Liver (tissue), 8 donors: ENCODE measurements at regions not wholly inside any gene's neighbourhood (a gene's known extent, or its start where the extent isn't known, plus 50 kb on each side); places are given as distances from the start of the nearest gene placed in this dataset.

Experiments
- DNase-seq: peaks from one replicate; pipeline ENCODE4 v3.0.0-alpha.2; 2017; ENCODE audit warnings: low spot score
- H3K27ac ChIP-seq, 2 donors: one replicate each; pipeline ENCODE4 v1.7.0; 2013; ENCODE audit warnings: inconsistent platforms in 2 of 2, low read length in 2 of 2, control low read depth in 1 of 2, low read depth in 1 of 2, mild to moderate bottlenecking in 1 of 2
- H3K27me3 ChIP-seq, 4 donors: one replicate each; pipeline versions ENCODE4 v1.6.1 to v1.7.0; 2013; ENCODE audit warnings: low read length in 3 of 4, inconsistent platforms in 1 of 4, mild to moderate bottlenecking in 1 of 4, moderate library complexity in 1 of 4; ENCODE audit not compliant: control insufficient read depth in 4 of 4, insufficient read depth in 4 of 4
- H3K36me3 ChIP-seq, 4 donors: one replicate each; pipeline versions ENCODE4 v1.6.1 to v1.7.0; 2013; ENCODE audit warnings: low read length in 3 of 4, mild to moderate bottlenecking in 3 of 4, low read depth in 1 of 4, moderate library complexity in 1 of 4; ENCODE audit not compliant: control insufficient read depth in 4 of 4, insufficient read depth in 3 of 4
- H3K4me1 ChIP-seq, 4 donors: one replicate each; pipeline versions ENCODE4 v1.6.1 to v1.7.0; 2013; ENCODE audit warnings: low read length in 3 of 4, mild to moderate bottlenecking in 3 of 4, moderate library complexity in 1 of 4; ENCODE audit not compliant: control insufficient read depth in 4 of 4, insufficient read depth in 4 of 4
- H3K4me3 ChIP-seq, 3 donors: one replicate each; pipeline versions ENCODE4 v1.6.1 to v1.7.0; 2013; ENCODE audit warnings: low read length in 3 of 3, control low read depth in 1 of 3, low read depth in 1 of 3, mild to moderate bottlenecking in 1 of 3
- H3K9ac ChIP-seq, 2 donors: one replicate each; pipeline ENCODE4 v1.7.0; 2013; ENCODE audit warnings: low read length in 2 of 2, mild to moderate bottlenecking in 2 of 2, moderate library complexity in 2 of 2, control low read depth in 1 of 2, low read depth in 1 of 2
- H3K9me3 ChIP-seq, 4 donors: one replicate each; pipeline versions ENCODE4 v1.6.1 to v1.7.0; 2013; ENCODE audit warnings: low read length in 3 of 4; ENCODE audit not compliant: control insufficient read depth in 4 of 4
- EGR1 ChIP-seq, 2 donors: IDR thresholded peaks; 2 replicates each; pipeline ENCODE4 v1.6.1; 2016 to 2018; ENCODE audit warnings: antibody characterized with exemption in 2 of 2, low read depth in 2 of 2
- FOXA1 ChIP-seq: IDR thresholded peaks from 2 replicates; pipeline ENCODE4 v1.6.1; 2016; ENCODE audit warnings: antibody characterized with exemption
- FOXA2 ChIP-seq: IDR thresholded peaks from 2 replicates; pipeline ENCODE4 v1.6.1; 2016; ENCODE audit warnings: antibody characterized with exemption
- GABPA ChIP-seq, 2 donors: IDR thresholded peaks in 1 of 2; conservative IDR thresholded peaks in 1 of 2; 2 replicates each; pipeline ENCODE4 v1.6.1; 2016; ENCODE audit warnings: antibody characterized with exemption in 2 of 2, mild to moderate bottlenecking in 1 of 2, moderate library complexity in 1 of 2
- HNF4A ChIP-seq, 2 donors: conservative IDR thresholded peaks; 2 replicates each; pipeline ENCODE4 v1.6.1; 2016; ENCODE audit warnings: antibody characterized with exemption in 2 of 2, mild to moderate bottlenecking in 2 of 2
- HNF4G ChIP-seq: IDR thresholded peaks from 2 replicates; pipeline ENCODE4 v1.6.1; 2016; ENCODE audit warnings: antibody characterized with exemption
- JUND ChIP-seq, 2 donors: IDR thresholded peaks; 2 replicates each; pipeline ENCODE4 v1.6.1; 2016; ENCODE audit warnings: antibody characterized with exemption in 2 of 2
- RAD21 ChIP-seq, 2 donors: IDR thresholded peaks; 2 replicates each; pipeline ENCODE4 v1.6.1; 2016; ENCODE audit warnings: antibody characterized with exemption in 2 of 2, mild to moderate bottlenecking in 2 of 2
- RXRA ChIP-seq, 2 donors: IDR thresholded peaks; 2 replicates each; pipeline ENCODE4 v1.6.1; 2017 to 2018; ENCODE audit warnings: antibody characterized with exemption in 2 of 2, mild to moderate bottlenecking in 1 of 2
- SP1 ChIP-seq: IDR thresholded peaks from 2 replicates; pipeline ENCODE4 v1.6.1; 2018; ENCODE audit warnings: antibody characterized with exemption, mild to moderate bottlenecking
- TAF1 ChIP-seq: conservative IDR thresholded peaks from 2 replicates; pipeline ENCODE4 v1.6.1; 2016; ENCODE audit warnings: antibody characterized with exemption, mild to moderate bottlenecking
- YY1 ChIP-seq: IDR thresholded peaks from 2 replicates; pipeline ENCODE4 v1.6.1; 2016; ENCODE audit warnings: antibody characterized with exemption, mild to moderate bottlenecking
- WGBS: extraction: QIAGEN DNeasy Blood & Tissue Kit; methylation state at CpG from one replicate; pipeline ENCODE4 v1.1.7; 2013; 5-methylcytosine and 5-hydroxymethylcytosine counted together
- TF ChIP-seq, protein P1 (sequence below): fragments of 150-350 bp; IDR thresholded peaks from 2 replicates; pipeline ENCODE4 v1.5.1; 2017; ENCODE audit warnings: improper control_type of control experiment, low read depth, low read length; ENCODE audit not compliant: missing input control
- TF ChIP-seq, protein P2 (sequence below): IDR thresholded peaks from 2 replicates; pipeline ENCODE4 v1.6.1; 2016; ENCODE audit warnings: antibody characterized with exemption
- TF ChIP-seq, protein P3 (sequence below): IDR thresholded peaks from 2 replicates; pipeline ENCODE4 v1.6.1; 2016; ENCODE audit warnings: antibody characterized with exemption
- TF ChIP-seq, protein P4 (sequence below): IDR thresholded peaks from 2 replicates; pipeline ENCODE4 v1.6.1; 2016; ENCODE audit warnings: antibody characterized with exemption
- TF ChIP-seq, protein P5 (sequence below): IDR thresholded peaks from 2 replicates; pipeline ENCODE4 v1.6.1; 2016; ENCODE audit warnings: antibody characterized with exemption, mild to moderate bottlenecking
- donor health status: healthy.
- donor health status: healthy.
- donor health status: healthy.
- donor health status: healthy.
- donor health status: healthy.

DNA sequence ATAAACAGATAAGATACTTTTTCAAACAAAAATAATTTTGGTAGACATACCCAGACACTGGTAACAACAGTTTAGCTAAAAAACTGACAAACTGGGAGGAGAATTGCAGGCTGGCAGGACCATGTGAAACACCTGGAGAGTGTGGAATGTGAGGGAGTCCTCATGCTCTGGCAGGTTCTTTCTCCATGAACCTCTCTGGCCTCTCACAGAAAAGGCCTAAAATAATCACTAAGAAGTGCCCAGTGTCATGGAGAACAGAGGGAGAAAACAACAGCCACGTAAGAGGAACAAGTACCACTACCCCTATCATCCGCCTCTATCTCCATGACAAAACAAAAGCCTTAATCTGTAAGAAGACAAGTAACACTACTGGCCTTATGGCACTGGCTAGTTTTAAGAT, 1227.5 kb upstream of the CDH9 start:
- no peaks in the 10 kb centered on the region for H3K9me3 ChIP-seq
- H3K4me3 ChIP-seq, result no peak overlapping the region
- no peaks in the 10 kb centered on the region for H3K36me3 ChIP-seq
- H3K27me3 ChIP-seq, result no peaks in the 10 kb centered on the region
- H3K27ac ChIP-seq, result no peak overlapping the region
- no peak for DNase-seq
- 61% methylated on average over 2 of the region's 2 CpGs for WGBS
- no peak for TF ChIP-seq JUND (IDR thresholded peaks at IDR 0.05)
- TF ChIP-seq, protein P1, sequence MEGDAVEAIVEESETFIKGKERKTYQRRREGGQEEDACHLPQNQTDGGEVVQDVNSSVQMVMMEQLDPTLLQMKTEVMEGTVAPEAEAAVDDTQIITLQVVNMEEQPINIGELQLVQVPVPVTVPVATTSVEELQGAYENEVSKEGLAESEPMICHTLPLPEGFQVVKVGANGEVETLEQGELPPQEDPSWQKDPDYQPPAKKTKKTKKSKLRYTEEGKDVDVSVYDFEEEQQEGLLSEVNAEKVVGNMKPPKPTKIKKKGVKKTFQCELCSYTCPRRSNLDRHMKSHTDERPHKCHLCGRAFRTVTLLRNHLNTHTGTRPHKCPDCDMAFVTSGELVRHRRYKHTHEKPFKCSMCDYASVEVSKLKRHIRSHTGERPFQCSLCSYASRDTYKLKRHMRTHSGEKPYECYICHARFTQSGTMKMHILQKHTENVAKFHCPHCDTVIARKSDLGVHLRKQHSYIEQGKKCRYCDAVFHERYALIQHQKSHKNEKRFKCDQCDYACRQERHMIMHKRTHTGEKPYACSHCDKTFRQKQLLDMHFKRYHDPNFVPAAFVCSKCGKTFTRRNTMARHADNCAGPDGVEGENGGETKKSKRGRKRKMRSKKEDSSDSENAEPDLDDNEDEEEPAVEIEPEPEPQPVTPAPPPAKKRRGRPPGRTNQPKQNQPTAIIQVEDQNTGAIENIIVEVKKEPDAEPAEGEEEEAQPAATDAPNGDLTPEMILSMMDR, result no peak
- no peak for TF ChIP-seq TAF1
- TF ChIP-seq, protein P2, sequence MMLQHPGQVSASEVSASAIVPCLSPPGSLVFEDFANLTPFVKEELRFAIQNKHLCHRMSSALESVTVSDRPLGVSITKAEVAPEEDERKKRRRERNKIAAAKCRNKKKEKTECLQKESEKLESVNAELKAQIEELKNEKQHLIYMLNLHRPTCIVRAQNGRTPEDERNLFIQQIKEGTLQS, result no peak
- TF ChIP-seq RAD21 (IDR thresholded peaks at IDR 0.05), result no peak
- no peak for TF ChIP-seq SP1
- TF ChIP-seq HNF4G, result no peak
- no peak for TF ChIP-seq GABPA (IDR thresholded peaks at IDR 0.05 in 1 of 2, conservative IDR thresholded peaks at IDR 0.05 in 1 of 2)
- no peak for TF ChIP-seq RXRA (IDR thresholded peaks at IDR 0.05)
- TF ChIP-seq, protein P3, sequence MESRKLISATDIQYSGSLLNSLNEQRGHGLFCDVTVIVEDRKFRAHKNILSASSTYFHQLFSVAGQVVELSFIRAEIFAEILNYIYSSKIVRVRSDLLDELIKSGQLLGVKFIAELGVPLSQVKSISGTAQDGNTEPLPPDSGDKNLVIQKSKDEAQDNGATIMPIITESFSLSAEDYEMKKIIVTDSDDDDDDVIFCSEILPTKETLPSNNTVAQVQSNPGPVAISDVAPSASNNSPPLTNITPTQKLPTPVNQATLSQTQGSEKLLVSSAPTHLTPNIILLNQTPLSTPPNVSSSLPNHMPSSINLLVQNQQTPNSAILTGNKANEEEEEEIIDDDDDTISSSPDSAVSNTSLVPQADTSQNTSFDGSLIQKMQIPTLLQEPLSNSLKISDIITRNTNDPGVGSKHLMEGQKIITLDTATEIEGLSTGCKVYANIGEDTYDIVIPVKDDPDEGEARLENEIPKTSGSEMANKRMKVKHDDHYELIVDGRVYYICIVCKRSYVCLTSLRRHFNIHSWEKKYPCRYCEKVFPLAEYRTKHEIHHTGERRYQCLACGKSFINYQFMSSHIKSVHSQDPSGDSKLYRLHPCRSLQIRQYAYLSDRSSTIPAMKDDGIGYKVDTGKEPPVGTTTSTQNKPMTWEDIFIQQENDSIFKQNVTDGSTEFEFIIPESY, result no peak
- no peak for TF ChIP-seq YY1
- no peak for TF ChIP-seq FOXA1
- TF ChIP-seq, protein P4, sequence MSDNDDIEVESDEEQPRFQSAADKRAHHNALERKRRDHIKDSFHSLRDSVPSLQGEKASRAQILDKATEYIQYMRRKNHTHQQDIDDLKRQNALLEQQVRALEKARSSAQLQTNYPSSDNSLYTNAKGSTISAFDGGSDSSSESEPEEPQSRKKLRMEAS, result no peak
- no peak for TF ChIP-seq EGR1 (IDR thresholded peaks at IDR 0.05; ENCODE audit: low read depth in 2 of 2)
- TF ChIP-seq, protein P5, sequence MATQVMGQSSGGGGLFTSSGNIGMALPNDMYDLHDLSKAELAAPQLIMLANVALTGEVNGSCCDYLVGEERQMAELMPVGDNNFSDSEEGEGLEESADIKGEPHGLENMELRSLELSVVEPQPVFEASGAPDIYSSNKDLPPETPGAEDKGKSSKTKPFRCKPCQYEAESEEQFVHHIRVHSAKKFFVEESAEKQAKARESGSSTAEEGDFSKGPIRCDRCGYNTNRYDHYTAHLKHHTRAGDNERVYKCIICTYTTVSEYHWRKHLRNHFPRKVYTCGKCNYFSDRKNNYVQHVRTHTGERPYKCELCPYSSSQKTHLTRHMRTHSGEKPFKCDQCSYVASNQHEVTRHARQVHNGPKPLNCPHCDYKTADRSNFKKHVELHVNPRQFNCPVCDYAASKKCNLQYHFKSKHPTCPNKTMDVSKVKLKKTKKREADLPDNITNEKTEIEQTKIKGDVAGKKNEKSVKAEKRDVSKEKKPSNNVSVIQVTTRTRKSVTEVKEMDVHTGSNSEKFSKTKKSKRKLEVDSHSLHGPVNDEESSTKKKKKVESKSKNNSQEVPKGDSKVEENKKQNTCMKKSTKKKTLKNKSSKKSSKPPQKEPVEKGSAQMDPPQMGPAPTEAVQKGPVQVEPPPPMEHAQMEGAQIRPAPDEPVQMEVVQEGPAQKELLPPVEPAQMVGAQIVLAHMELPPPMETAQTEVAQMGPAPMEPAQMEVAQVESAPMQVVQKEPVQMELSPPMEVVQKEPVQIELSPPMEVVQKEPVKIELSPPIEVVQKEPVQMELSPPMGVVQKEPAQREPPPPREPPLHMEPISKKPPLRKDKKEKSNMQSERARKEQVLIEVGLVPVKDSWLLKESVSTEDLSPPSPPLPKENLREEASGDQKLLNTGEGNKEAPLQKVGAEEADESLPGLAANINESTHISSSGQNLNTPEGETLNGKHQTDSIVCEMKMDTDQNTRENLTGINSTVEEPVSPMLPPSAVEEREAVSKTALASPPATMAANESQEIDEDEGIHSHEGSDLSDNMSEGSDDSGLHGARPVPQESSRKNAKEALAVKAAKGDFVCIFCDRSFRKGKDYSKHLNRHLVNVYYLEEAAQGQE, result no peak
- H3K9ac ChIP-seq, result no peak overlapping the region
- no peaks in the 10 kb centered on the region for H3K4me1 ChIP-seq

DNA sequence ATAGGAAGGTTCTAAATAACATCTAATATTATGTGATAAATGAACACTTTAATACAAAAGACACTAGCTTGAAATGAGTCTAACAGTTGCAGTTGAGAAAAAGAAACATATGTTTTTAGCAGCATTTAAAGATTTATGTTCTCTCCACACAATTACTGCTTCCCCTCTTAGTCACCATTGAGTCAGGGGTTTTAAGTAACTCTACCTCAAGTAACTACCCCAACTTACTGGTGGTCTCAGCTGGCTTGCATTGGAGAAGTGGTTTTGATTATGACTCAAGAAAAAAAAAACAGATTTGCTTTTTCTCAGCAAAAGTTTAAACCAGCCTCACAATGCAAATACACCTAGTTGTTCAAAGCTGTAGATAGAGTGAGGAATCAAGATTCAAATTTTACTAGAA, 1216.5 kb upstream of the CDH9 start:
- Histone ChIP-seq H3K4me3 (no peak overlapping the region), H3K27me3 (no peaks in the 10 kb centered on the region), H3K27ac (no peak overlapping the region), H3K36me3 (no peaks in the 10 kb centered on the region), H3K9me3 (peaks cover 0 to 2% (median under 1%) of the 10 kb centered on the region in 4 donors), H3K9ac (no peak overlapping the region), H3K4me1 (no peaks in the 10 kb centered on the region)
- no peak for DNase-seq
- no peak for TF ChIP-seq HNF4A (conservative IDR thresholded peaks at IDR 0.05)
- TF ChIP-seq YY1, result no peak
- TF ChIP-seq FOXA2, result no peak
- no peak for TF ChIP-seq RAD21 (IDR thresholded peaks at IDR 0.05)
- no peak for TF ChIP-seq JUND (IDR thresholded peaks at IDR 0.05)
